T-cell (primary cell): ENCODE measurements at regions not wholly inside any gene's neighbourhood (a gene's known extent, or its start where the extent isn't known, plus 50 kb on each side); places are given as distances from the start of the nearest gene placed in this dataset.

Experiments used
- ATAC-seq, 4 experiments: fragments of 200-7000 bp in 3 of 4; fragments of 150-1000 bp in 1 of 4; cut with Tn5 transposase; replicated peaks in 1 of 4; 1 replicate in 3 of 4; 2 replicates in 1 of 4; pipeline ENCODE4 v1.10.0; 2021; ENCODE audit warnings: moderate library complexity in 3 of 4, mild to moderate bottlenecking in 2 of 4, moderate number of reproducible peaks in 1 of 4
- CTCF ChIA-PET, 2 donors: fragments of 300-600 bp; sonication (Branson Sonifier 250); formaldehyde crosslinking; loops; one replicate each; lab custom pipeline; 2022; ENCODE audit warnings: antibody characterized with exemption in 2 of 2; lab: Charles Lee
- POLR2A ChIA-PET, 2 donors: fragments of 300-600 bp; sonication (Branson Sonifier 250); formaldehyde crosslinking; loops; one replicate each; lab custom pipeline; 2022; ENCODE audit warnings: antibody characterized with exemption in 2 of 2; lab: Charles Lee
- DNase-seq, 35 experiments: peaks; one replicate each; pipeline versions ENCODE4 v3.0.0 to v3.0.0-alpha.2; 2013 to 2023
- H3K27ac ChIP-seq: one replicate; pipeline ENCODE4 v1.5.1; 2013; ENCODE audit warnings: low read length
- H3K27me3 ChIP-seq, 2 experiments: replicated peaks in 1 of 2; 1 replicate in 1 of 2; 2 replicates in 1 of 2; pipeline versions ENCODE4 v1.6.1 to v1.7.0; 2013; ENCODE audit warnings: low read length in 1 of 2, mixed read lengths in 1 of 2; ENCODE audit not compliant: control insufficient read depth in 2 of 2, insufficient read depth in 2 of 2; ENCODE audit errors: extremely low read depth in 1 of 2
- H3K36me3 ChIP-seq, 2 donors: 1 replicate in 1 of 2; 2 replicates in 1 of 2; pipeline versions ENCODE4 v1.6.1 to v1.7.0; 2013; ENCODE audit warnings: low read length in 1 of 2; ENCODE audit not compliant: control insufficient read depth in 2 of 2, insufficient read depth in 1 of 2; ENCODE audit errors: extremely low read depth in 1 of 2
- H3K4me1 ChIP-seq, 2 experiments: 1 replicate in 1 of 2; 2 replicates in 1 of 2; pipeline versions ENCODE4 v1.6.1 to v1.7.0; 2013; ENCODE audit warnings: low read length in 2 of 2, mixed read lengths in 1 of 2; ENCODE audit not compliant: insufficient read depth in 2 of 2, control insufficient read depth in 1 of 2; ENCODE audit errors: extremely low read depth in 1 of 2
- H3K4me3 ChIP-seq, 2 donors: 1 replicate in 1 of 2; 2 replicates in 1 of 2; pipeline versions ENCODE4 v1.5.1 to v1.7.0; 2013; ENCODE audit warnings: mild to moderate bottlenecking in 2 of 2, low read length in 1 of 2, moderate library complexity in 1 of 2; ENCODE audit not compliant: control insufficient read depth in 1 of 2; ENCODE audit errors: extremely low read depth in 1 of 2
- H3K9me3 ChIP-seq: 2 replicates; pipeline ENCODE4 v1.7.0; 2013
- H3K27ac Mint-ChIP-seq, 2 donors: one replicate each; pipeline ENCODE4 v1.8.0; 2020 to 2021; ENCODE audit warnings: mild to moderate bottlenecking in 2 of 2, mixed read lengths in 2 of 2
- H3K27me3 Mint-ChIP-seq, 2 donors: one replicate each; pipeline ENCODE4 v1.8.0; 2021 to 2022; ENCODE audit warnings: mixed read lengths in 2 of 2
- H3K36me3 Mint-ChIP-seq: one replicate; pipeline ENCODE4 v1.8.0; 2021; ENCODE audit warnings: mixed read lengths
- H3K4me1 Mint-ChIP-seq, 3 donors: one replicate each; pipeline ENCODE4 v1.8.0; 2020 to 2022; ENCODE audit warnings: mixed read lengths in 3 of 3, mild to moderate bottlenecking in 1 of 3
- H3K4me3 Mint-ChIP-seq, 3 donors: one replicate each; pipeline ENCODE4 v1.8.0; 2020 to 2022; ENCODE audit warnings: mild to moderate bottlenecking in 3 of 3, mixed read lengths in 3 of 3, moderate library complexity in 3 of 3
- H3K9me3 Mint-ChIP-seq, 3 donors: one replicate each; pipeline ENCODE4 v1.8.0; 2020 to 2022; ENCODE audit warnings: mixed read lengths in 3 of 3
- WGBS: methylation state at CpG from one replicate; pipeline ENCODE4 v1.1.5; 2013; ENCODE audit warnings: missing lambda C conversion rate; ENCODE audit not compliant: insufficient coverage; 5-methylcytosine and 5-hydroxymethylcytosine counted together

DNA sequence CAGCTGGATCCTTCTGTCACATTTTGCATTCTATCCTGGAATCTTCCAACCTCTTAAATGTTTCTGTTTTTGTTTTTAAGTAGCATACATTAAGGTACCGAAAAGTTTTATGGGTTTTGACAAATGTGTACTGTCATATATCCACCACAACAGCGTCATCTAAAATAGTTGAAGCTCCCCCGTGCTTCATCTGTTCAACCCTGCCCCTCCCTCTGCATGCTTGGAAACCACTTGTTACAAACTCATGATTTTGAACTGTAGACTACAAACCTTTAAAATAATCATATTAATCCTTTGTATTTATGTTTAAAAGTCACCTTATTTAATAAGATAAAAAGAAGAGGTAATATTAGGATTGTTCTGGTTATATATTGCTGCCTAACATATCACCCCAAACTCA lies 182.8 kb upstream of the SMIM30 start:
- Mint-ChIP-seq H3K4me1 (no peaks in the 10 kb centered on the region), H3K27me3 (no peaks in the 10 kb centered on the region), H3K27ac (no peak overlapping the region), H3K36me3 (no peaks in the 10 kb centered on the region), H3K9me3 (peaks cover 0 to 5% (median 3%) of the 10 kb centered on the region in 3 donors), H3K4me3 (no peak overlapping the region)
- Histone ChIP-seq H3K27me3 (no peaks in the 10 kb centered on the region), H3K9me3 (no peaks in the 10 kb centered on the region), H3K36me3 (no peaks in the 10 kb centered on the region), H3K4me1 (no peaks in the 10 kb centered on the region), H3K27ac (no peak overlapping the region), H3K4me3 (no peak overlapping the region)
- DNase-seq: no peak
- no peak for ATAC-seq
- no CpG with 5 or more reads among the region's 3 CpGs for WGBS
- ChIA-PET POLR2A (no interaction called here), CTCF (no interaction called here)

DNA sequence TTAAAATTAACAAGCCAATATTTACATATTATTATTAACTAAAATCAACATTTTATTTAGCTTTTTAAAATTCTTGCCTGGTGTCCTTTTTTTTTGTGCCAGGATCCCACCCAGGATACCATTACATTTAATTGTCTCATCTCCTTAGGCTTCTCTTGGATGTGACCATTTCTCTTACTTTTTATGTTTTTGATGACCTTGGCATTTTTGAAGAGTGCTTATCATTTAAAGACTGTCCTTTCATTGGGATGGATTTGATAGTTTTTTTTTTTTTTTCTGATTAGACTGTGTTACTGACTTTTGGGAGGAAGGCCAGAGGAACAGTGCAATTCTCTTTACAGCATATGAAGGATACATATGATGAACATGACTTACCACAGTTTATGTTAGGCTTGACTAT lies 181.4 kb upstream of the SMIM30 start:
- DNase-seq (no peak), ATAC-seq (no peak)
- ChIA-PET CTCF (no interaction called here), POLR2A (no interaction called here)
- H3K27me3 ChIP-seq: no peaks in the 10 kb centered on the region
- Mint-ChIP-seq H3K36me3 (no peaks in the 10 kb centered on the region), H3K4me3 (no peak overlapping the region), H3K9me3 (peaks cover 0 to 5% (median 3%) of the 10 kb centered on the region in 3 donors), H3K4me1 (no peaks in the 10 kb centered on the region), H3K27ac (no peak overlapping the region), H3K27me3 (no peaks in the 10 kb centered on the region)
- H3K27ac ChIP-seq: no peak overlapping the region
- H3K4me3 ChIP-seq: no peak overlapping the region
- H3K36me3 ChIP-seq: no peaks in the 10 kb centered on the region
- no peaks in the 10 kb centered on the region for H3K9me3 ChIP-seq
- H3K4me1 ChIP-seq: no peaks in the 10 kb centered on the region

DNA sequence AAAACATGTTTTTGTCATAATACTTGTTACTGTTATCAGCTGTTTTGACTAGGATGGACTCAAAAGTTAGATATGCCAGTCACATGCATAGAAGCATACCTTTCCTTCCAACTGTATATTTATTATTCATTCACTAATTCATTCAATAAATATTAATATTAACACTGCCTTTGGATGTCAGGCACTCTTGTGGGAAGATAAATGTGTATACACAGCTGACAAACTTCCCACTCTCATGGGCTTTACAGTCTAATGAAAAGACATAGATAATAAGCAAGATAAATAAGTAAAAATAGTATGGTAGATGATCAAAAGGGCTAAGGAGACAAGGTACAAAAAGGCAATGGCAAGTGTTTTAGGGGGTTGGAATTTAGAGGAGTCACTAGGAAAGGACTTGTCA lies 180.1 kb upstream of the SMIM30 start:
- Histone ChIP-seq H3K36me3 (no peaks in the 10 kb centered on the region), H3K27me3 (no peaks in the 10 kb centered on the region), H3K4me3 (no peak overlapping the region), H3K4me1 (no peaks in the 10 kb centered on the region), H3K9me3 (no peaks in the 10 kb centered on the region), H3K27ac (no peak overlapping the region)
- Mint-ChIP-seq H3K4me1 (no peaks in the 10 kb centered on the region), H3K4me3 (no peak overlapping the region), H3K27ac (no peak overlapping the region), H3K9me3 (peaks cover 0 to 5% (median 2%) of the 10 kb centered on the region in 3 donors), H3K36me3 (no peaks in the 10 kb centered on the region), H3K27me3 (no peaks in the 10 kb centered on the region)
- ChIA-PET POLR2A (no interaction called here), CTCF (no interaction called here)
- ATAC-seq (no peak), DNase-seq (no peak)

DNA sequence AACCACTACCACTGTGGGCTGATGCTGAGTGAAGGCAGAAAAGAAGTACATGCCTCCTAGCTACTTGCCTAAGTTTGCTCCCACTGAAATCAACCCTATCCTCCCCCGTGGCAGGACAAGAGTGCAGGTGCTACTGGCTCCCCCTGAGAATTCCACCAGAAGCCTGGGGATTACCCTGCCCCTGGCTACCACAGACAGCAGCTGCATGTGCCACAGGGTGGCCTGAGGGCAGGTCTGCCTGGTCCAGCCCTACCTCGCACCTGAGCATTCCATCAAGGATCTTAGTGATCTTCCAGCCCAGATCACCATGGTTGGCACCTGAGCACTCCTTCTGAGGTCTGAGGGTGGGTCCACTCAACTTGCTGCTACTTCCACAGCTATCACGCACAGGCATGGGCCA lies 176.4 kb upstream of the SMIM30 start:
- no peak for ATAC-seq

DNA sequence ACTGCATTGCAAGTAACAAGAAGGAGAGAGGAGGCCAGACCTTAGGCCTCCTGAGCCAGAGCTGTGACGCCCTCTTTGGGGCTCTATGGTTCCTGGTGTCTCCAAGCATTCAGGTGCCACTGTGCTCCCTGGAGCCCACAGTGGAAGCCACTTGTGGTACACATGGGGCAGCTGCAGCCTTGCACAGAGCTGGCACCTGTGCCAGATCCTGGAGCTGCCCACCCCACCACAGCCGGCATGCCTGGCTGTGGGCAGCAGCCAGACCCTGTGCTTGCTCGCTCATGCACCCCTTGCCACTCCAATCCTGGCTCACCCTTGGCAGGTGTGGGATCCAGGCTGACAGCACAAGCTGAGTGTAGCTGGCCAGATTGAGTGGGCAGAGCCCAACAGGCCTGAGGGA lies 173.8 kb upstream of the SMIM30 start:
- Mint-ChIP-seq H3K4me1 (no peaks in the 10 kb centered on the region), H3K4me3 (no peak overlapping the region), H3K27ac (no peak overlapping the region), H3K36me3 (no peaks in the 10 kb centered on the region), H3K9me3 (no peaks in the 10 kb centered on the region), H3K27me3 (no peaks in the 10 kb centered on the region)
- 64% methylated on average over 3 of the region's 3 CpGs for WGBS
- Histone ChIP-seq H3K36me3 (no peaks in the 10 kb centered on the region), H3K27me3 (no peaks in the 10 kb centered on the region), H3K4me1 (no peaks in the 10 kb centered on the region), H3K4me3 (no peak overlapping the region), H3K9me3 (no peaks in the 10 kb centered on the region), H3K27ac (no peak overlapping the region)
- no peak for DNase-seq
- no peak for ATAC-seq
- CTCF ChIA-PET: no interaction called here
- POLR2A ChIA-PET: no interaction called here

More for the DNA sequence above, 176.4 kb upstream of the SMIM30 start:
- Histone ChIP-seq H3K9me3 (no peaks in the 10 kb centered on the region), H3K27me3 (no peaks in the 10 kb centered on the region), H3K4me1 (no peaks in the 10 kb centered on the region), H3K36me3 (no peaks in the 10 kb centered on the region), H3K4me3 (no peak overlapping the region), H3K27ac (no peak overlapping the region)
- POLR2A ChIA-PET: no interaction called here
- Mint-ChIP-seq H3K36me3 (no peaks in the 10 kb centered on the region), H3K27ac (no peak overlapping the region), H3K9me3 (no peaks in the 10 kb centered on the region), H3K27me3 (no peaks in the 10 kb centered on the region), H3K4me1 (no peaks in the 10 kb centered on the region), H3K4me3 (no peak overlapping the region)
- 63% methylated on average over 3 of the region's 3 CpGs for WGBS
- no peak for DNase-seq
- CTCF ChIA-PET: no interaction called here

DNA sequence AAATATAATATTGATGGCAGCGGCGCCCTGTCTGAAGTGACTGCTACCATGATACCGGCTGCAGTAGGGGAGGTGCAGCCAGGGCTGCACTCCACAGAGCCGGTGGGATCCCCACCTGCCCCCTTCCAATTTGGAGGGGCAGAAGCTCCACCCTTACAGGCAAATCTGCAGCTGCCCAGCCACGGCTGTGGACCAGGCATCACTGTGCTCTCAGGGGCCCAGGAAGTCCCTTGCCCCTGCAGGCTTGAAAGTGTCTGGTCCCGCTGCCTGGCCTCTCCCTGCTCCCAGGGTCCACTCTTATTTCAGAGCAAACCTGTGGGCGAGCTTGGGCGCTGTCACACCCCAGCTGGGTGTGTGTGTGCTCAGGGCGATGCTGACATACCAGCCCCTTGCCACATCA lies 172.7 kb upstream of the SMIM30 start:
- no peak overlapping the region for H3K27ac Mint-ChIP-seq
- DNase-seq (no peak), ATAC-seq (no peak)
- Histone ChIP-seq H3K4me3 (no peak overlapping the region), H3K9me3 (no peaks in the 10 kb centered on the region), H3K4me1 (no peaks in the 10 kb centered on the region), H3K36me3 (no peaks in the 10 kb centered on the region), H3K27me3 (no peaks in the 10 kb centered on the region), H3K27ac (no peak overlapping the region)
- H3K9me3 Mint-ChIP-seq: no peaks in the 10 kb centered on the region
- H3K4me1 Mint-ChIP-seq: no peaks in the 10 kb centered on the region
- CTCF ChIA-PET: no interaction called here
- H3K27me3 Mint-ChIP-seq: no peaks in the 10 kb centered on the region
- 65% methylated on average over 2 of the region's 9 CpGs for WGBS
- H3K36me3 Mint-ChIP-seq: no peaks in the 10 kb centered on the region
- H3K4me3 Mint-ChIP-seq: no peak overlapping the region
- POLR2A ChIA-PET: no interaction called here

DNA sequence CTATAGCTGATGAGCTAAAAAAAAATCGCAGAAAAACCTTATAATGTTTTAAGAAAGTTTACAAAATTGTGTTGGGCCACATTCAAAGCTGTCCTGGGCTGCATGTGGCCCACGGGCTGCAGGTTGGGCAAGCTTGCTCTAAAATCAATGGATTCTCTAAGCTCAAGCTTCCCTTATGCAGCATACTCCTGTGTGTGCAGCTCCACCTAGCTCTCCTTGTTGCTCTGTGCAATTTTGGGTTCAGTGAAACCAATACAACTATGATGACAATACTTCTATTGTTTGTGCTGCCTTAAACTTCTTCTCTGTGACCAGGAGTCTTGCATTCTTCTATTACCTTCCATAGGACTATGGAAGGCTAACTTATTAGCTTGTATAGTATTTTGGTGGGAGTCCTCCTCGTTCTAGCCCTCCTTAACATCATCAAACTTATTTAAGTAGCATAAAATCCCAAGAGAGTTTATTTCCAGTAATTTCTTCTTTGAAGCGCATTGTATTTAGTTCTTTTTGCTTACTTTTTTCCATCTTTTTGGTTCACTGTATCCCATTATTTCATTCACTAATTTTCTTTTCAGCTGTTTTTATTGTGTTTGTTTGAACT lies 170.9 kb upstream of the SMIM30 start:
- H3K27ac Mint-ChIP-seq: no peak overlapping the region
- H3K27me3 Mint-ChIP-seq: peaks cover 0 to 6% of the 10 kb centered on the region in 2 donors
- H3K27me3 ChIP-seq: no peaks in the 10 kb centered on the region
- H3K4me1 ChIP-seq: no peaks in the 10 kb centered on the region
- H3K9me3 Mint-ChIP-seq: no peaks in the 10 kb centered on the region
- no peak overlapping the region for H3K27ac ChIP-seq
- WGBS: 25% methylated on average over 2 of the region's 4 CpGs
- ChIA-PET POLR2A (no interaction called here), CTCF (no interaction called here)
- no peaks in the 10 kb centered on the region for H3K9me3 ChIP-seq
- H3K4me3 Mint-ChIP-seq: no peak overlapping the region
- ATAC-seq: no peak
- no peaks in the 10 kb centered on the region for H3K36me3 ChIP-seq
- H3K36me3 Mint-ChIP-seq: no peaks in the 10 kb centered on the region
- no peak overlapping the region for H3K4me3 ChIP-seq
- H3K4me1 Mint-ChIP-seq: no peaks in the 10 kb centered on the region
- DNase-seq: no peak
